ENCODE measurements at regions not wholly inside any gene's neighbourhood (a gene's known extent, or its start where the extent isn't known, plus 50 kb on each side); places are given as distances from the start of the nearest gene placed in this dataset.

- H3K27me3 Mint-ChIP-seq (ENCODE audit: low read depth) = no peaks in the 10 kb centered on the region
- no peak overlapping the region for H3K4me3 Mint-ChIP-seq
- H3K36me3 Mint-ChIP-seq = no peaks in the 10 kb centered on the region
- H3K9me3 Mint-ChIP-seq = peaks cover 51% of the 10 kb centered on the region
- TF ChIP-seq CTCF (IDR thresholded peaks at IDR 0.05; ENCODE audit: unreplicated experiment) = no peak
- H3K27ac Mint-ChIP-seq = no peak overlapping the region
- H3K4me1 Mint-ChIP-seq = no peaks in the 10 kb centered on the region
- DNase-seq (ENCODE audit: low spot score in 2 of 2, unreplicated experiment in 2 of 2) = no peak
Observed at GRCh38 chrX:25640276-25640675, 497.9 kb upstream of the MAGEB18 start.

GRCh38 chrX:25646156-25646555 lies 492.0 kb upstream of the MAGEB18 start:
- Mint-ChIP-seq H3K4me1 (no peaks in the 10 kb centered on the region), H3K27me3 (ENCODE audit: low read depth) (no peaks in the 10 kb centered on the region), H3K27ac (no peak overlapping the region), H3K9me3 (peaks cover 47% of the 10 kb centered on the region), H3K4me3 (no peak overlapping the region), H3K36me3 (no peaks in the 10 kb centered on the region)
- no peak for TF ChIP-seq CTCF (IDR thresholded peaks at IDR 0.05; ENCODE audit: unreplicated experiment)
- DNase-seq (ENCODE audit: low spot score in 2 of 2, unreplicated experiment in 2 of 2) = no peak

GRCh38 chrX:25648790-25649189 lies 489.4 kb upstream of the MAGEB18 start:
- DNase-seq (ENCODE audit: low spot score in 2 of 2, unreplicated experiment in 2 of 2) = no peak
- Mint-ChIP-seq H3K9me3 (peaks cover 34% of the 10 kb centered on the region), H3K27me3 (ENCODE audit: low read depth) (no peaks in the 10 kb centered on the region), H3K4me3 (no peak overlapping the region), H3K36me3 (no peaks in the 10 kb centered on the region), H3K27ac (no peak overlapping the region), H3K4me1 (no peaks in the 10 kb centered on the region)
- no peak for TF ChIP-seq CTCF (IDR thresholded peaks at IDR 0.05; ENCODE audit: unreplicated experiment)

- DNase-seq (ENCODE audit: low spot score in 2 of 2, unreplicated experiment in 2 of 2) = no peak
- no peaks in the 10 kb centered on the region for H3K36me3 Mint-ChIP-seq
- no peaks in the 10 kb centered on the region for H3K27me3 Mint-ChIP-seq (ENCODE audit: low read depth)
Observed at GRCh38 chrX:25650216-25650820, 487.8 kb upstream of the MAGEB18 start.

GRCh38 chrX:25659317-25659716 lies 478.8 kb upstream of the MAGEB18 start:
- DNase-seq (ENCODE audit: low spot score in 2 of 2, unreplicated experiment in 2 of 2) = no peak
- H3K27me3 Mint-ChIP-seq (ENCODE audit: low read depth) = no peaks in the 10 kb centered on the region
- H3K4me1 Mint-ChIP-seq = no peaks in the 10 kb centered on the region
- peaks cover 28% of the 10 kb centered on the region for H3K9me3 Mint-ChIP-seq
- no peak for TF ChIP-seq CTCF (IDR thresholded peaks at IDR 0.05; ENCODE audit: unreplicated experiment)
- no peaks in the 10 kb centered on the region for H3K36me3 Mint-ChIP-seq
- no peak overlapping the region for H3K27ac Mint-ChIP-seq
- no peak overlapping the region for H3K4me3 Mint-ChIP-seq

More at GRCh38 chrX:25650216-25650820, 487.8 kb upstream of the MAGEB18 start:
- Mint-ChIP-seq H3K4me3 (no peak overlapping the region), H3K27ac (no peak overlapping the region), H3K4me1 (no peaks in the 10 kb centered on the region), H3K9me3 (peaks cover 35% of the 10 kb centered on the region)
- no peak for TF ChIP-seq CTCF (IDR thresholded peaks at IDR 0.05; ENCODE audit: unreplicated experiment)

GRCh38 chrX:25663701-25664100 lies 474.4 kb upstream of the MAGEB18 start:
- DNase-seq (ENCODE audit: low spot score in 2 of 2, unreplicated experiment in 2 of 2) = no peak
- no peak for TF ChIP-seq CTCF (IDR thresholded peaks at IDR 0.05; ENCODE audit: unreplicated experiment)
- H3K9me3 Mint-ChIP-seq = peaks cover 18% of the 10 kb centered on the region
- no peak overlapping the region for H3K4me3 Mint-ChIP-seq
- H3K36me3 Mint-ChIP-seq = no peaks in the 10 kb centered on the region
- no peaks in the 10 kb centered on the region for H3K27me3 Mint-ChIP-seq (ENCODE audit: low read depth)
- no peaks in the 10 kb centered on the region for H3K4me1 Mint-ChIP-seq
- no peak overlapping the region for H3K27ac Mint-ChIP-seq

Measured in mesothelial cell of epicardium (in vitro differentiated cells).